ENCODE measurements at regions not wholly inside any gene's neighbourhood (a gene's known extent, or its start where the extent isn't known, plus 50 kb on each side); places are given as distances from the start of the nearest gene placed in this dataset.
"Not testable (repeated sequence)": the region's sequence is repeated elsewhere in the genome, so short reads cannot be mapped to it uniquely, and the experiment has no call there.

DNA sequence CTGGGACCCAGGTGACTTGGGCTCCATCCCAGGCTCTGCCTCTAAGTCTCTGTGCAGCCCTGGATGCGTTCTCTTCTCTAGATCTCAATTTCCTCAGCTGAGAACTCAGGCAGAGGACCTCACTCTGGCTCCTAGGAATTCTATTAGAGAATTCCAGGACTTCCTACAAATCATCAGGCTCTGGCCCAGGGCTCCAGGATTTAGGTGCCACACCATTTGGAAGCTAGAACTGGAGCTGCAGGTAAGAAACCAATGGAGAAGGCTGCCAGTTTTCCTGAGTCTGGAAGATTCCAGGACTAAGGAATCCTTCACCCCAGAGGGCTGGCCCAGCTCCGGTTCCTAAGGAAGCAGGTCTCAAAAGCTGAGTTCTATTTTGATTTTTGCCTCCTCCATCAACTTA is 189.8 kb upstream of the CDH5 start:
- Histone ChIP-seq H3K4me1 (ENCODE audit: control insufficient read depth, insufficient read depth, low read length) (no peaks in the 10 kb centered on the region), H3K27me3 (ENCODE audit: control insufficient read depth, insufficient read depth) (no peaks in the 10 kb centered on the region), H3K27ac (ENCODE audit: low read length) (no peak overlapping the region), H3K9me3 (ENCODE audit: control insufficient read depth, low read length) (peaks cover 2% of the 10 kb centered on the region), H3K4me3 (ENCODE audit: low read length) (no peak overlapping the region)
- ATAC-seq = no peak
- 99% methylated on average over 2 of the region's 2 CpGs for WGBS
- intact Hi-C loops (cut with DNase I) = no loop called here
- no peak for DNase-seq

DNA sequence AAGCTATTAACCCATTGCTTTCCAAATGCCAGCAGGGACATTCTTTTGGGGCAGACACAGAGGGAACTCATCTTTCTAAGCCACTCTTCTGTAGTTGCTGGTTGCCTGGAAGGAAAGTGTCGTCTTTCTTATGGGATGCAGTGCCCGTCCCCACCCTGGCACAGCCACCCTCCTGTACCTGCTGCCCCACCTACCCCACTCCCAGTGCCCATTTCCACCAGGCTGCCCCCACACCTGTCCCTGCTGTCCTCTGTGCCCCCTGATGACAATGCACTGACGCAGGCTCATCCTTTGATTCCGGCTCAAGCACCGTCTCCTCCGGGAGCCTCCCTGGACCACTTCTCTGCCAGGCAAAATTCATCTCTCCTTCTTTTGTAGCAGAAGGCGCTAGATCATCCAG is 190.4 kb upstream of the CDH5 start:
- 95% methylated on average over 7 of the region's 7 CpGs for WGBS

DNA sequence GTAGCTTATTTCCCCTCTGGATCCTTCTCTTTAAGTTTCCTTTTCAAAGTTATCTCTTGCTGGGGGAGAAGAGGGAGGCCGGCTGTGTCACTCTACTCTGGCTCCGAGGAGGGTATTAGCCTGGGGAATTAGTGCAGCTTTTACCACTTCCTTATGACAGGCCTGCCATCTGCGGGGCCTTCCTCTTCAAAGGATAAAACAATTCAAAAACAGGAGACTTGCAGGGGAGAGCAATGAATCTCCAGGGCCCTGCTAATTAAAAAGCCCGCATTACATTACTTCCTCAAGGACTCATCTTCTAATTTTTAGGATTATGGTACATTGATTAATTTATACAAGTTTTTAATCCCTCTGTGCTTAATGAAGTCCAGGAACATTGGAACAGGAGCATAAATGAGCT is 190.9 kb upstream of the CDH5 start:
- ATAC-seq = no peak
- WGBS = 45% methylated on average over 4 of the region's 4 CpGs

More for the DNA sequence above, 190.4 kb upstream of the CDH5 start:
- Histone ChIP-seq H3K9me3 (ENCODE audit: control insufficient read depth, low read length) (peaks cover 2% of the 10 kb centered on the region), H3K4me3 (ENCODE audit: low read length) (no peak overlapping the region), H3K4me1 (ENCODE audit: control insufficient read depth, insufficient read depth, low read length) (no peaks in the 10 kb centered on the region), H3K27me3 (ENCODE audit: control insufficient read depth, insufficient read depth) (no peaks in the 10 kb centered on the region), H3K27ac (ENCODE audit: low read length) (no peak overlapping the region)
- ATAC-seq (no peak), DNase-seq (no peak)
- intact Hi-C loops (cut with DNase I) = no loop called here

GRCh38 chr16:66175058-66175457 is 191.4 kb upstream of the CDH5 start:
- DNase-seq (no peak), ATAC-seq (no peak)
- Histone ChIP-seq H3K27me3 (ENCODE audit: control insufficient read depth, insufficient read depth) (no peaks in the 10 kb centered on the region), H3K9me3 (ENCODE audit: control insufficient read depth, low read length) (peaks cover 2% of the 10 kb centered on the region), H3K4me1 (ENCODE audit: control insufficient read depth, insufficient read depth, low read length) (no peaks in the 10 kb centered on the region), H3K27ac (ENCODE audit: low read length) (no peak overlapping the region), H3K4me3 (ENCODE audit: low read length) (no peak overlapping the region)
- intact Hi-C loops (cut with DNase I) = no loop called here
- 76% methylated on average over 5 of the region's 5 CpGs for WGBS

More for the DNA sequence above, 190.9 kb upstream of the CDH5 start:
- Histone ChIP-seq H3K4me1 (ENCODE audit: control insufficient read depth, insufficient read depth, low read length) (no peaks in the 10 kb centered on the region), H3K27me3 (ENCODE audit: control insufficient read depth, insufficient read depth) (no peaks in the 10 kb centered on the region), H3K27ac (ENCODE audit: low read length) (no peak overlapping the region), H3K4me3 (ENCODE audit: low read length) (no peak overlapping the region), H3K9me3 (ENCODE audit: control insufficient read depth, low read length) (peaks cover 2% of the 10 kb centered on the region)
- no peak for DNase-seq
- intact Hi-C loops (cut with DNase I) = no loop called here

DNA sequence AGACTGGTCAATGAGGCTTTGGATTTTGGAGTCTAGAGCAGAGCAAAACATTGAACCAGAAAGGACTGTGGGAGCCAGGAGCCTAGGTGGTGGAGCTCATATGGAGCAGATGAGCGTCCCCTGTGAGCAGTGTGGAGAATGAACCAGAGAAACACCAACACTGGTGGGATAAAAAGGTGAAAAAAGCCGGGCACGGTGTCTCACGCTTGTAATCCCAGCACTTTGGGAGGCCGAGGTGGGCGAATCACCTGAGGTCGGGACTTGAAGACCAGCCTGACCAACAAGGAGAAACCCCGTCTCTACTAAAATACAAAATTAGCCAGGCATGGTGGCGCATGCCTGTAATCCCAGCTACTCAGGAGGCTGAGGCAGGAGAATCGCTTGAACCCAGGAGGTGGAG is 192.7 kb upstream of the CDH5 start:
- H3K9me3 ChIP-seq (ENCODE audit: control insufficient read depth, low read length); H3K27ac ChIP-seq (ENCODE audit: low read length); DNase-seq; H3K4me1 ChIP-seq (ENCODE audit: control insufficient read depth, insufficient read depth, low read length); intact Hi-C loops (cut with DNase I); H3K27me3 ChIP-seq (ENCODE audit: control insufficient read depth, insufficient read depth); ATAC-seq; H3K4me3 ChIP-seq (ENCODE audit: low read length): not testable (repeated sequence)
- 96% methylated on average over 10 of the region's 10 CpGs for WGBS

- WGBS = 95% methylated on average over 6 of the region's 6 CpGs
- H3K27me3 ChIP-seq (ENCODE audit: control insufficient read depth, insufficient read depth); intact Hi-C loops (cut with DNase I); DNase-seq; H3K27ac ChIP-seq (ENCODE audit: low read length); H3K4me3 ChIP-seq (ENCODE audit: low read length); H3K9me3 ChIP-seq (ENCODE audit: control insufficient read depth, low read length); ATAC-seq; H3K4me1 ChIP-seq (ENCODE audit: control insufficient read depth, insufficient read depth, low read length): not testable (repeated sequence)
Measured at GRCh38 chr16:66173181-66173580, 193.3 kb upstream of the CDH5 start.

DNA sequence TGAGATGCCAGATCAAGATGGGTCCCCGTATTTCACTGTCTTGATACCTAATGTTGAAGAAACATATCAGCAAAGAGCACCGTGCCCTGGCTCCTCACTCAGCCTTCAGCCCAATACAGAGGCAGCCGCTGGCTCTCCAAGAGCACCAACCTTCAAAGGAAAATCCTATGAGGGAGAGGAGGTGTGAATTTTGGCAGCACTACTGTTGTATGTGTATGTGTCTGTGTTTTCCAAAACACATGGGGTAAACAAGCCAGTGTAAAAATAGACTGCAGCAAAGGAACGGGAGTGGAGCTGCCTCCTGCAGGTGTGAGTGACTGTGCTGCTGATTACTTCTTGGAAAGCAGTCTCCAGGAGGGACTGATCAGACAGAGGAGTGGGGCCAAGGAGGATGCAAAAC is 194.0 kb upstream of the CDH5 start:
- H3K4me3 ChIP-seq (ENCODE audit: low read length) = no peak overlapping the region
- H3K9me3 ChIP-seq (ENCODE audit: control insufficient read depth, low read length) = no peaks in the 10 kb centered on the region
- H3K4me1 ChIP-seq (ENCODE audit: control insufficient read depth, insufficient read depth, low read length) = no peaks in the 10 kb centered on the region
- intact Hi-C loops (cut with DNase I) = no loop called here
- H3K27me3 ChIP-seq (ENCODE audit: control insufficient read depth, insufficient read depth) = no peaks in the 10 kb centered on the region
- 65% methylated on average over 4 of the region's 4 CpGs for WGBS
- no peak overlapping the region for H3K27ac ChIP-seq (ENCODE audit: low read length)
- ATAC-seq (no peak), DNase-seq (no peak)

GRCh38 chr16:66171578-66171977 is 194.9 kb upstream of the CDH5 start:
- Histone ChIP-seq H3K9me3 (ENCODE audit: control insufficient read depth, low read length) (no peaks in the 10 kb centered on the region), H3K27me3 (ENCODE audit: control insufficient read depth, insufficient read depth) (no peaks in the 10 kb centered on the region), H3K4me1 (ENCODE audit: control insufficient read depth, insufficient read depth, low read length) (no peaks in the 10 kb centered on the region), H3K27ac (ENCODE audit: low read length) (no peak overlapping the region), H3K4me3 (ENCODE audit: low read length) (no peak overlapping the region)
- DNase-seq (no peak), ATAC-seq (no peak)
- intact Hi-C loops (cut with DNase I) = no loop called here
- 94% methylated on average over 3 of the region's 3 CpGs for WGBS

GRCh38 chr16:66170989-66171388 is 195.5 kb upstream of the CDH5 start:
- no peaks in the 10 kb centered on the region for H3K9me3 ChIP-seq (ENCODE audit: control insufficient read depth, low read length)
- DNase-seq = no peak
- no peak overlapping the region for H3K27ac ChIP-seq (ENCODE audit: low read length)
- no peak for ATAC-seq
- intact Hi-C loops (cut with DNase I) = no loop called here
- no peaks in the 10 kb centered on the region for H3K4me1 ChIP-seq (ENCODE audit: control insufficient read depth, insufficient read depth, low read length)
- no peak overlapping the region for H3K4me3 ChIP-seq (ENCODE audit: low read length)
- H3K27me3 ChIP-seq (ENCODE audit: control insufficient read depth, insufficient read depth) = no peaks in the 10 kb centered on the region
- 75% methylated on average over 3 of the region's 3 CpGs for WGBS

DNA sequence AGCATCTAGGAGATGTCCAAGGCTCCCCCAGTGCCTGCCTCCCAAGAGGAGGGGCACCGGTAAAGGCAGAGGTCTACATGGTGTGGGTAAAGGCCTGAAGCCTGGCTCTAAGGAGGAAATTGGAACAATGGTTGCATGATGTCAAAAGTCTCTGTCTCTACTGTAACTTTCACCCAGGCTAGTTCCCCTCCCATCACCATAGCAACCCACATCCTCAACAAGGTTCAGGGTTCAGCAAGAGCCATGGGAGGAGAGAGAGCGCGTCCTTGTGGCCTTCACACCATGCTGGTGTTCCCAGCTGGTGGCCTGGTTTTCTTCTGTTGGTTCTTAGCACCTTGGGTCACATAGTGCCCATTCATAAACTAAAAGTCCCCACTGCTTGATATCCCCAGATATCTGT is 196.7 kb upstream of the CDH5 start:
- Histone ChIP-seq H3K27ac (ENCODE audit: low read length) (no peak overlapping the region), H3K4me1 (ENCODE audit: control insufficient read depth, insufficient read depth, low read length) (no peaks in the 10 kb centered on the region), H3K4me3 (ENCODE audit: low read length) (no peak overlapping the region), H3K27me3 (ENCODE audit: control insufficient read depth, insufficient read depth) (no peaks in the 10 kb centered on the region), H3K9me3 (ENCODE audit: control insufficient read depth, low read length) (no peaks in the 10 kb centered on the region)
- DNase-seq = no peak
- no peak for ATAC-seq
- WGBS = 98% methylated on average over 3 of the region's 3 CpGs
- intact Hi-C loops (cut with DNase I) = no loop called here

DNA sequence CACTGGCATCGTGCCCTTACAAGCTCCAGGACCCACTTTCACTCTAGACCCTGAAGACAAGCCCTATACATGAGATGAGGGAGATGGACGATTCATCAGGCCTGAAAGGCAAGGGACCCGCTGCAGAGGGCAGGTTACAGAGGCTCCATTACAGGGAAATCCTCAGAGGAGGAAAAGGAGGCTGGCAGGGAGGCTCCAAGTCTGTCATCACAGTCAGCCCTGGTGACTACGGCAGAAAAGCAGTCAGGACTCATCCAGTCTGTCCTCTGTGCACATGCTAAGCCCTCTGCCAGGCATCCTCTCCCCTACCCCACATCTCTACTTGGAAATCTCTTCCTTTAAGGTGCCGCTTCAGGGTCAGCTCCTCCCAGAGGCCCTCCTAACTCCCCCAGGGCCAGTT is 197.7 kb upstream of the CDH5 start:
- DNase-seq (no peak), ATAC-seq (no peak)
- intact Hi-C loops (cut with DNase I) = no loop called here
- no peak overlapping the region for H3K4me3 ChIP-seq (ENCODE audit: low read length)
- H3K27me3 ChIP-seq (ENCODE audit: control insufficient read depth, insufficient read depth) = no peaks in the 10 kb centered on the region
- H3K9me3 ChIP-seq (ENCODE audit: control insufficient read depth, low read length) = no peaks in the 10 kb centered on the region
- H3K4me1 ChIP-seq (ENCODE audit: control insufficient read depth, insufficient read depth, low read length) = no peaks in the 10 kb centered on the region
- WGBS = 66% methylated on average over 5 of the region's 5 CpGs
- H3K27ac ChIP-seq (ENCODE audit: low read length) = no peak overlapping the region

DNA sequence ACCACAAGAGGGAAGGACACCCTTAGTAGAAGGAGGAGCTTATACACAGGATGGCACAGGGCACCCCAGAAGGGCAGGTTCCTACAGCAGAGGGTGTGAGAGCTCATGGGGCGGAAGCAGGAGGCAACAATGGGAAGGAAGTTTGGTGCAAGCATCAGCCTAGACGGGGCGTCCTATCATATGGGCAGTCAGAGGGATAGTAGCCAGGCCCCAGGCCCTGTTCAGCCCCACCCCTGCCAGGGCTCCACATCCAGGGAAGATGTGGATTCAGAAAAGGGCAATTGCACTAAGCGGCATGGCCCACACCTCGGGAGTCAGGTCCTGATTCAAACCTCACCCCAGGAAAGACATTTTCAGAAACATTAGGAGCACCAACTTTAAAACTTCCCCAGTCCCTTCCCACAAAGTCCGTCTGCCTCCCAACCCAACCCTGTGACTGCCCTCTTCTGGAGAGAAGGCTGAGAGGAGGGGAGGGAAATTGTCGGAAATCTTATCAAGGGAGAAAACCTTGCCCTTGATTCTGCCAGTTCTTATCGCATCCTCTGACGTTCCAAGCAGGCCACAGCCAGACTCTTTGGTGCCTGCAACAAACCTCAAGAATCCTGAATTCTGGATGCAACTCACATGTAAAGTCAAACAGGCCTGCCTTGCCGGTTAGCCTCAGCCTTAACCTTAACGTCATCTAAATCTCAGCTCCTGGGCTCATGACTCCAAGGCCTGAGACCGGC is 198.8 kb upstream of the CDH5 start:
- Histone ChIP-seq H3K4me1 (ENCODE audit: control insufficient read depth, insufficient read depth, low read length) (no peaks in the 10 kb centered on the region), H3K4me3 (ENCODE audit: low read length) (no peak overlapping the region), H3K27ac (ENCODE audit: low read length) (no peak overlapping the region), H3K27me3 (ENCODE audit: control insufficient read depth, insufficient read depth) (no peaks in the 10 kb centered on the region), H3K9me3 (ENCODE audit: control insufficient read depth, low read length) (no peaks in the 10 kb centered on the region)
- DNase-seq = no peak
- 55% methylated on average over 12 of the region's 12 CpGs for WGBS
- intact Hi-C loops (cut with DNase I) = no loop called here
- ATAC-seq = peak; percentile 49 to 57
